OCI-LY7 (cell line): ENCODE measurements at regions not wholly inside any gene's neighbourhood (a gene's known extent, or its start where the extent isn't known, plus 50 kb on each side); places are given as distances from the start of the nearest gene placed in this dataset.

ENCODE experiments used
- BruUV-seq: library from RNA; stranded (reverse); fragments of 400-500 nt; replicated peaks from 2 replicates; lab custom pipeline; 2021; lab: Mats Ljungman, UMichigan
- CTCF ChIA-PET: fragments of 300-600 bp; sonication (Branson Sonifier 250); formaldehyde crosslinking; loops from one replicate; lab custom pipeline; 2022; ENCODE audit warnings: antibody characterized with exemption; ENCODE audit not compliant: unreplicated experiment; lab: Charles Lee
- POLR2A ChIA-PET: fragments of 300-600 bp; sonication (Branson Sonifier 250); formaldehyde crosslinking; loops from one replicate; lab custom pipeline; 2022; ENCODE audit warnings: antibody characterized with exemption; lab: Charles Lee
- DNase-seq: peaks from one replicate; pipeline ENCODE4 v3.0.0-alpha.2; 2015; ENCODE audit warnings: low spot score
- H2AFZ ChIP-seq: fragments of 200-600 bp; sonication (generic), shearing (Covaris generic); 2 replicates; pipeline ENCODE4 v1.6.1; 2014; ENCODE audit warnings: mild to moderate bottlenecking, antibody characterized with exemption, low read length, moderate library complexity
- H3K27ac ChIP-seq: fragments of 200-600 bp; sonication (generic); 2 replicates; pipeline ENCODE4 v1.5.1; 2014; ENCODE audit warnings: mixed run types, low read depth, mild to moderate bottlenecking, moderate library complexity, low read length, inconsistent platforms; ENCODE audit not compliant: poor library complexity, severe bottlenecking
- H3K36me3 ChIP-seq: fragments of 200-600 bp; sonication (generic); 2 replicates; pipeline ENCODE4 v1.6.1; 2014; ENCODE audit warnings: mild to moderate bottlenecking, antibody characterized with exemption, low read length, moderate library complexity, mixed read lengths; ENCODE audit not compliant: insufficient read depth
- H3K4me1 ChIP-seq: fragments of 200-600 bp; sonication (generic); 2 replicates; pipeline ENCODE4 v1.5.1; 2014; ENCODE audit warnings: mild to moderate bottlenecking, low read length; ENCODE audit not compliant: insufficient read depth, poor library complexity, severe bottlenecking
- H3K4me2 ChIP-seq: fragments of 200-600 bp; sonication (generic); 2 replicates; pipeline ENCODE4 v1.6.1; 2014; ENCODE audit warnings: mild to moderate bottlenecking, low read length
- H3K4me3 ChIP-seq: fragments of 200-600 bp; sonication (generic); 2 replicates; pipeline ENCODE4 v1.5.1; 2014; ENCODE audit warnings: mild to moderate bottlenecking, low read depth, low read length; ENCODE audit not compliant: poor library complexity, severe bottlenecking
- H3K79me2 ChIP-seq: fragments of 200-600 bp; sonication (generic); 2 replicates; pipeline ENCODE4 v1.6.1; 2016; ENCODE audit warnings: low read depth, mild to moderate bottlenecking, low read length, moderate library complexity, mixed read lengths; ENCODE audit not compliant: insufficient read depth
- H3K9me2 ChIP-seq: fragments of 200-600 bp; sonication (generic); 2 replicates; pipeline ENCODE4 v1.6.1; 2016; ENCODE audit warnings: mild to moderate bottlenecking, low read length, mixed read lengths; ENCODE audit not compliant: insufficient read depth
- H3K9me3 ChIP-seq: fragments of 200-600 bp; sonication (generic); 2 replicates; pipeline ENCODE4 v1.6.1; 2014; ENCODE audit warnings: mild to moderate bottlenecking, mixed run types, low read length, mixed read lengths
- H4K20me1 ChIP-seq: fragments of 200-600 bp; sonication (generic); 2 replicates; pipeline ENCODE4 v1.6.1; 2014; ENCODE audit warnings: mild to moderate bottlenecking, antibody characterized with exemption, low read length, moderate library complexity, mixed read lengths; ENCODE audit not compliant: insufficient read depth
- EZH2phosphoT487 ChIP-seq: fragments of 200-600 bp; sonication (generic); IDR thresholded peaks from 2 replicates; pipeline ENCODE4 v1.6.1; 2018; ENCODE audit warnings: low read depth, borderline replicate concordance, mild to moderate bottlenecking, mixed run types, antibody characterized with exemption, low read length, moderate library complexity, mixed read lengths
- intact Hi-C: fragments of 100-400 bp; cut with micrococcal nuclease; formaldehyde crosslinking; loops from one replicate; pipeline ENCODE4 v1.10.0; 2022; ENCODE audit not compliant: unreplicated experiment
- TF ChIP-seq, protein P1 (sequence below): fragments of 200-600 bp; sonication (generic); conservative IDR thresholded peaks from 2 replicates; pipeline ENCODE4 v1.5.1; 2014; ENCODE audit warnings: mild to moderate bottlenecking, antibody characterized with exemption, low read length, moderate library complexity, mixed read lengths

DNA sequence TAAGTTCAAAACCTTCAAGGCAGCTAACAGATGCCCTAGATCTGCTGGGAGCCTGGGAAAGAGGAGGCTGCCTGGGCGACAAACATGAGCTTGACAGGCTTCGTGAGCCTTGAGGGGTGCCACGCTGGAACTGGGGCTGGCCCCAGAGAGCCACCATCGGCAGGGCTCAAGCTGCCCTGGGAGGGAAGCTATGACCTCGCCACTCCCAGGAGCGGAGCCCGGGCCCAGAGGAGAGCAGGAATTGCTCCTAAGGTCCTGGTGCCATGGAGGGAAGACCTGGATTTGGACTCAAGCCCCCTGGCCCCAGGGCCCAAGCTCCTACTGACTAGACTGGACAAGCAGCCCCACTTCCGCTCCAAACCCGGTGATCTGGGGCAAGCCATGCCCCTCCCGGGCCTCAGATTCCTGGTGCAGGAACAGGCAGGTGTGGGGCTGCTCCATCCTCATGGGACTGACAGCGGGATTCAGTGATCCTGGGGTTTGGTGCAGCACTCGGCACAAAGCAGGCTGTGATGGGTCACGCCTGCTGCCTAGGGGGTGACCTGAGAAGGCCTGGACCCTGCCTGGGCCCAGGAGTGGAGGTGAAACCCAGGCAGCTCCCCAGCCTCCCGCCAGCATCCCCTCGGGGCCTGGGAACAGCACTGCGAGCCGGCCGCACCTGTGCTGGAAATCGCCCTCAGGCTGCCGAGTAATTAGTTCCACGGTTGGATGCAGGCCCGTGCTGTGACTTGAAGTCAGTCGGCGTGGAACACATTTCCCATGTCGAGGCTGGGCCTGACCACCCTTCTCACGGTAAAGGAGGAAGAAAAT, 246.9 kb downstream of the NDUFA10 start:
- Histone ChIP-seq H3K4me3 (no peak overlapping the region), H3K9me3 (no peaks in the 10 kb centered on the region), H3K9me2 (no peaks in the 10 kb centered on the region), H3K4me2 (no peak overlapping the region), H3K27ac (no peak overlapping the region), H4K20me1 (no peaks in the 10 kb centered on the region), H3K36me3 (no peaks in the 10 kb centered on the region), H2AFZ (no peak overlapping the region), H3K79me2 (no peaks in the 10 kb centered on the region), H3K4me1 (no peaks in the 10 kb centered on the region)
- no peak for DNase-seq
- intact Hi-C loops = no loop called here
- POLR2A ChIA-PET = interaction anchor here (0.5 kb wide), 1 partner anchor 242 kb away, joined by 3 read pairs; no protein-coding TSS in a partner anchor
- CTCF ChIA-PET = no interaction called here
- TF ChIP-seq, protein P1, sequence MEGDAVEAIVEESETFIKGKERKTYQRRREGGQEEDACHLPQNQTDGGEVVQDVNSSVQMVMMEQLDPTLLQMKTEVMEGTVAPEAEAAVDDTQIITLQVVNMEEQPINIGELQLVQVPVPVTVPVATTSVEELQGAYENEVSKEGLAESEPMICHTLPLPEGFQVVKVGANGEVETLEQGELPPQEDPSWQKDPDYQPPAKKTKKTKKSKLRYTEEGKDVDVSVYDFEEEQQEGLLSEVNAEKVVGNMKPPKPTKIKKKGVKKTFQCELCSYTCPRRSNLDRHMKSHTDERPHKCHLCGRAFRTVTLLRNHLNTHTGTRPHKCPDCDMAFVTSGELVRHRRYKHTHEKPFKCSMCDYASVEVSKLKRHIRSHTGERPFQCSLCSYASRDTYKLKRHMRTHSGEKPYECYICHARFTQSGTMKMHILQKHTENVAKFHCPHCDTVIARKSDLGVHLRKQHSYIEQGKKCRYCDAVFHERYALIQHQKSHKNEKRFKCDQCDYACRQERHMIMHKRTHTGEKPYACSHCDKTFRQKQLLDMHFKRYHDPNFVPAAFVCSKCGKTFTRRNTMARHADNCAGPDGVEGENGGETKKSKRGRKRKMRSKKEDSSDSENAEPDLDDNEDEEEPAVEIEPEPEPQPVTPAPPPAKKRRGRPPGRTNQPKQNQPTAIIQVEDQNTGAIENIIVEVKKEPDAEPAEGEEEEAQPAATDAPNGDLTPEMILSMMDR = no peak
- TF ChIP-seq EZH2phosphoT487 = no peak
- no TSS peak for BruUV-seq

DNA sequence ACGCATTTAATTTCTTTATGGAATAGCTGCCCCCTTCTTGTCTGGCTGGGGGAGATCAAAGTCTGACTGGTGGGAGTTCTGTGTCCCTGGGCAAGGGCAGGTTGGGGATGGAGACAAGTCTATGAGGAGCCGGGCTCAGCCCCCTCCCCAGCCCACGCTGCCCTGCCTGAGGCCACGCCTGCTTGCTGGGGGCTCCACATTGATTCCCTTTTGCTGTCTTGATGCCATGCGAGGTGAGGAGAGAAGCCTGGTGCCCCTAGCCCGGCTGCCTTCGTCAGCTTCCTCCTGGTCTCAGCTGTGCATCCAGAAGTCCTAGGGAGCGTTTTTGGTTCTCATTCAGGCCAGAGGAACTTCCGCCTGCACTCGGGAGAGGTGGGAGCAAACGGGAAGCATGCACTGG, 247.9 kb downstream of the NDUFA10 start:
- ChIA-PET CTCF (no interaction called here), POLR2A (no interaction called here)
- intact Hi-C loops = no loop called here
- no peak overlapping the region for H2AFZ ChIP-seq
- no peaks in the 10 kb centered on the region for H3K36me3 ChIP-seq
- no peak overlapping the region for H3K27ac ChIP-seq
- H3K9me2 ChIP-seq = no peaks in the 10 kb centered on the region
- no peaks in the 10 kb centered on the region for H3K79me2 ChIP-seq
- DNase-seq = no peak
- H3K4me3 ChIP-seq = no peak overlapping the region
- H3K9me3 ChIP-seq = no peaks in the 10 kb centered on the region
- H4K20me1 ChIP-seq = no peaks in the 10 kb centered on the region
- no TSS peak for BruUV-seq
- no peak for TF ChIP-seq EZH2phosphoT487
- TF ChIP-seq, protein P1 = no peak
- H3K4me1 ChIP-seq = no peaks in the 10 kb centered on the region
- no peak overlapping the region for H3K4me2 ChIP-seq

DNA sequence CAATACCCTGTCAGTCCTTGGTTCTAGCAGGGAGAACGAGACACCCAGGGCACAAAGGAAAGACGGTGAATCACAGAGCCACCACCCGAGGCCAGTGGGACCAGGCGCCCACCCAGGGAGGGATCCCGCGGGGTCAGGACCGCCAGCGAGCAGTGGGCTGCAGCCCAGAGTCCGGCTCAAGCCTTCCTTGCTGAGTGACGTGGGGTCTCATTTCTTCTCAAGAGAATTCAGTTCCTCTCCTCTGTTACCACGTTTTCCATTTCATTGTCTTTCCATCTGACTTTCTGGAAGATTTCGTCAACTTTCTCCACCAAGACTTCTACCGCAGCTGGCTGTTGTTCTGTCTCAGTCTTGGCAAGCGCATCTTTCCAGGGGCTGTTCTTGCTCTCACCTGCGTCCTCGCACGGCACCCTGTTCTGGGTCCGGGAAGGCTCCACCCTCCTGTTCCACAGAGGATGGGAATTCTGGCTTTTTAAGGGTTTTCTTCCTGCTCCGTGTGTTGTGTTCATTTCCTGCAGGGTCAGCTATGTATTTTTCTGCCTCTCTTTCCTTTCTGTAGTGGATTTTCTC, 248.6 kb downstream of the NDUFA10 start:
- no TSS peak for BruUV-seq
- Histone ChIP-seq H3K36me3 (no peaks in the 10 kb centered on the region), H3K4me1 (no peaks in the 10 kb centered on the region), H4K20me1 (no peaks in the 10 kb centered on the region), H3K9me3 (peaks cover 3% of the 10 kb centered on the region; the same call in 1 of the 2 replicates), H3K4me3 (no peak overlapping the region), H3K79me2 (no peaks in the 10 kb centered on the region), H3K9me2 (no peaks in the 10 kb centered on the region), H3K4me2 (no peak overlapping the region), H3K27ac (no peak overlapping the region), H2AFZ (no peak overlapping the region)
- no peak for TF ChIP-seq EZH2phosphoT487
- TF ChIP-seq, protein P1 = no peak
- intact Hi-C loops = no loop called here
- no peak for DNase-seq
- ChIA-PET POLR2A (no interaction called here), CTCF (no interaction called here)
